Body of pancreas (tissue), 4 donors: ENCODE measurements at regions not wholly inside any gene's neighbourhood (a gene's known extent, or its start where the extent isn't known, plus 50 kb on each side); places are given as distances from the start of the nearest gene placed in this dataset.

Source experiments
- CTCF ChIP-seq, 7 experiments: fragments of 450-650 bp in 4 of 7; fragments of 200-600 bp in 3 of 7; sonication (generic) in 3 of 7; IDR thresholded peaks; one replicate each; pipeline ENCODE4 v1.5.1; 2016 to 2019; ENCODE audit warnings: antibody characterized with exemption in 7 of 7
- POLR2A ChIP-seq, 3 donors: fragments of 450-650 bp; IDR thresholded peaks; one replicate each; pipeline ENCODE4 v1.6.1; 2016; ENCODE audit warnings: antibody characterized with exemption in 3 of 3, mild to moderate bottlenecking in 2 of 3

GRCh38 chr14:27845902-27846301, 920.7 kb upstream of the FOXG1 start:
- no peak for TF ChIP-seq POLR2A (IDR thresholded peaks at IDR 0.05)
- no peak for TF ChIP-seq CTCF (IDR thresholded peaks at IDR 0.05)
